Astrocyte of the spinal cord (primary cell): ENCODE measurements at regions not wholly inside any gene's neighbourhood (a gene's known extent, or its start where the extent isn't known, plus 50 kb on each side); places are given as distances from the start of the nearest gene placed in this dataset.

Experiments used
- DNase-seq: peaks from one replicate; pipeline ENCODE4 v3.0.0; 2011; ENCODE audit warnings: low read depth, low spot score
- H3K4me3 ChIP-seq: 2 replicates; pipeline ENCODE4 v1.5.1; 2011; ENCODE audit warnings: low read depth, mild to moderate bottlenecking, low read length, moderate library complexity
- CTCF ChIP-seq: IDR thresholded peaks from 2 replicates; pipeline ENCODE4 v1.5.1; 2012; ENCODE audit warnings: low read depth, mild to moderate bottlenecking, low read length, inconsistent platforms
- in situ Hi-C: cut with HindIII; loops from 2 replicates; pipeline ENCODE4 v1.10.0; 2017; ENCODE audit warnings: low sequenced_read_pairs

- DNase-seq, result no peak
- H3K4me3 ChIP-seq, result no peak overlapping the region
- no peak for TF ChIP-seq CTCF
- in situ Hi-C loops, result no loop called here
These were observed 323.7 kb downstream of the BRD1 start for GRCh38 chr22:49503896-49504521.

- DNase-seq, result no peak
- no peak overlapping the region for H3K4me3 ChIP-seq
- no peak for TF ChIP-seq CTCF
- in situ Hi-C loops, result no loop called here
These were observed 324.4 kb downstream of the BRD1 start for GRCh38 chr22:49503321-49503720.

- in situ Hi-C loops, result no loop called here
- DNase-seq, result peak; percentile 4
- TF ChIP-seq CTCF, result no peak
These were observed 325.4 kb downstream of the BRD1 start for GRCh38 chr22:49502126-49502826.

DNA sequence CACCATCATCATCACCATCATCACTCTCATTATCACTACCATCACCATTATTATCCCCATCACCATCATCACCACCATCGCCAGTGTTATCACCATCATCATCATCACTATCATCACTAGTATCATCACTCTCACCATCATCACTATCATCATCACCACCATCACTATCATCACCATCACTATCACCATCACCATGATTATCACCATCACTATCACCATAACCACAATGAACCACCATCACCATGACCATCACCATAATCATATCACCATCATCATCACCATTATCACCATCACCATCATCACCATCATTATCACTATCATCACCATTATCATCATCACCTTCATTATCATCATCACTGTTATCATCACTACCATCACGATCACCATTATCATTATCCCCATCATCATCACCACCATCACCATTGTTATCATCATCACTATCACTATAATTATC lies 326.7 kb downstream of the BRD1 start:
- DNase-seq, result no peak
- no peak overlapping the region for H3K4me3 ChIP-seq
- no peak for TF ChIP-seq CTCF
- in situ Hi-C loops, result no loop called here

More at GRCh38 chr22:49502126-49502826, 325.4 kb downstream of the BRD1 start:
- H3K4me3 ChIP-seq, result no peak overlapping the region

DNA sequence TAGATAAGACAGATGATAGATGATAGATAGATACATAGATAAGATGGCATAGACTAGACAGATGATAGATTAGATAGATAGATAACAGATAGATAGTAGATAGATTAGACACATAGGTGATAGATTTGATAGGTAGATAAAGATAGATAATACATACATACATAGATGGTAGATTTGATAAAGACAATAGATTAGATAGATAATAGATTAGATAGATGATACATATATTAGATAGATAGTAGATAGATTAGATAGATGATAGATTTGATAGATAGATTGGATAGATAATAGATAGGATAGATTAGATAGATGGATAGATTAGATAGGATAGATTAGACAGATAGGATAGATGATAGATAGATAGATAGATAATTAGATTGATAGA lies 327.6 kb downstream of the BRD1 start:
- no peak for TF ChIP-seq CTCF
- in situ Hi-C loops, result no loop called here
- H3K4me3 ChIP-seq, result no peak overlapping the region
- DNase-seq, result no peak

- no peak for TF ChIP-seq CTCF
- in situ Hi-C loops, result no loop called here
- no peak overlapping the region for H3K4me3 ChIP-seq
- DNase-seq, result no peak
These were observed 328.1 kb downstream of the BRD1 start for GRCh38 chr22:49499433-49500075.
